HEK293 (cell line): ENCODE measurements at regions not wholly inside any gene's neighbourhood (a gene's known extent, or its start where the extent isn't known, plus 50 kb on each side); places are given as distances from the start of the nearest gene placed in this dataset.

ENCODE experiments used
- CTCF ChIA-PET: fragments of 350-600 bp; formaldehyde crosslinking; extraction: SDS; loops from one replicate; lab custom pipeline; 2021; ENCODE audit warnings: antibody characterized with exemption; lab: Yijun Ruan, JAX
- POLR2A ChIA-PET: fragments of 300-600 bp; formaldehyde crosslinking; extraction: SDS; loops from one replicate; lab custom pipeline; 2020; ENCODE audit warnings: antibody characterized with exemption, inconsistent platforms; lab: Yijun Ruan, JAX
- H3K27ac ChIP-seq: fragments of 200-500 bp; sonication (Bioruptor generic); 2 replicates; pipeline ENCODE4 v1.5.1; 2014; ENCODE audit warnings: low read depth, low read length, control low read depth, inconsistent platforms; ENCODE audit errors: extremely low read depth
- H3K36me3 ChIP-seq, 2 experiments: fragments of 200-500 bp in 1 of 2; sonication (Bioruptor generic) in 1 of 2; 1 replicate in 1 of 2; 2 replicates in 1 of 2; pipeline ENCODE4 v1.5.1; 2014 to 2017; ENCODE audit warnings: inconsistent platforms in 2 of 2, low read length in 2 of 2; ENCODE audit not compliant: control insufficient read depth in 2 of 2, insufficient read depth in 1 of 2
- H3K4me1 ChIP-seq: fragments of 200-500 bp; sonication (Bioruptor generic); 2 replicates; pipeline ENCODE4 v1.5.1; 2014; ENCODE audit warnings: mild to moderate bottlenecking, low read length, inconsistent platforms; ENCODE audit not compliant: control insufficient read depth, insufficient read depth
- H3K4me3 ChIP-seq: 2 replicates; pipeline ENCODE4 v1.5.1; 2011; ENCODE audit warnings: low read depth, mild to moderate bottlenecking, control low read depth, low read length, moderate library complexity
- H3K9me3 ChIP-seq: fragments of 200-500 bp; sonication (Bioruptor generic); 2 replicates; pipeline ENCODE4 v1.5.1; 2014; ENCODE audit warnings: low read depth, low read length, inconsistent platforms; ENCODE audit not compliant: control insufficient read depth, insufficient read depth
- GLIS1 ChIP-seq: fragments of 450-650 bp; formaldehyde crosslinking; IDR thresholded peaks from 2 replicates; pipeline ENCODE4 v1.5.1; 2016; ENCODE audit warnings: missing biosample characterization, missing genetic modification characterization
- KLF1 ChIP-seq: fragments of 450-650 bp; formaldehyde crosslinking; IDR thresholded peaks from 2 replicates; pipeline ENCODE4 v1.5.1; 2016; ENCODE audit warnings: missing biosample characterization, missing genetic modification characterization
- MZF1 ChIP-seq: fragments of 450-650 bp; formaldehyde crosslinking; IDR thresholded peaks from 2 replicates; pipeline ENCODE4 v1.5.1; 2017; ENCODE audit warnings: missing biosample characterization, missing genetic modification characterization, borderline replicate concordance
- SP3 ChIP-seq: fragments of 450-650 bp; formaldehyde crosslinking; IDR thresholded peaks from 2 replicates; pipeline ENCODE4 v1.5.1; 2016; ENCODE audit warnings: missing biosample characterization, missing genetic modification characterization
- ZBTB17 ChIP-seq: fragments of 450-650 bp; formaldehyde crosslinking; IDR thresholded peaks from 2 replicates; pipeline ENCODE4 v1.5.1; 2016; ENCODE audit warnings: missing biosample characterization, missing genetic modification characterization
- ZEB2 ChIP-seq: fragments of 450-650 bp; formaldehyde crosslinking; IDR thresholded peaks from 2 replicates; pipeline ENCODE4 v1.5.1; 2016; ENCODE audit warnings: missing biosample characterization, missing genetic modification characterization
- ZNF112 ChIP-seq: fragments of 450-650 bp; formaldehyde crosslinking; IDR thresholded peaks from 2 replicates; pipeline ENCODE4 v1.5.0; 2017; ENCODE audit warnings: missing biosample characterization, missing genetic modification characterization
- ZNF16 ChIP-seq: fragments of 450-650 bp; formaldehyde crosslinking; IDR thresholded peaks from 2 replicates; pipeline ENCODE4 v1.5.1; 2016; ENCODE audit warnings: low read depth, missing biosample characterization, missing genetic modification characterization
- ZNF19 ChIP-seq: fragments of 450-650 bp; formaldehyde crosslinking; IDR thresholded peaks from 2 replicates; pipeline ENCODE4; 2016; ENCODE audit warnings: missing biosample characterization, missing genetic modification characterization, low read depth
- ZNF302 ChIP-seq: fragments of 450-650 bp; formaldehyde crosslinking; IDR thresholded peaks from 2 replicates; pipeline ENCODE4 v1.5.1; 2016; ENCODE audit warnings: missing biosample characterization, missing genetic modification characterization, low read depth
- ZNF341 ChIP-seq: fragments of 450-650 bp; formaldehyde crosslinking; IDR thresholded peaks from 2 replicates; pipeline ENCODE4; 2016; ENCODE audit warnings: low read depth, missing biosample characterization, missing genetic modification characterization
- ZNF416 ChIP-seq: fragments of 450-650 bp; formaldehyde crosslinking; IDR thresholded peaks from 2 replicates; pipeline ENCODE4 v1.5.1; 2016; ENCODE audit warnings: missing biosample characterization, missing genetic modification characterization
- ZNF48 ChIP-seq: fragments of 450-650 bp; formaldehyde crosslinking; IDR thresholded peaks from 2 replicates; pipeline ENCODE4 v1.5.1; 2016; ENCODE audit warnings: missing biosample characterization, missing genetic modification characterization
- ZNF510 ChIP-seq: fragments of 450-650 bp; formaldehyde crosslinking; IDR thresholded peaks from 2 replicates; pipeline ENCODE4 v1.5.1; 2018; ENCODE audit warnings: mild to moderate bottlenecking, missing genetic modification characterization, missing biosample characterization; ENCODE audit not compliant: insufficient replicate concordance
- ZNF555 ChIP-seq: fragments of 450-650 bp; formaldehyde crosslinking; conservative IDR thresholded peaks from 2 replicates; pipeline ENCODE4 v1.5.1; 2017; ENCODE audit warnings: missing biosample characterization, mild to moderate bottlenecking, missing genetic modification characterization, inconsistent platforms
- ZNF596 ChIP-seq: fragments of 450-650 bp; IDR thresholded peaks from 2 replicates; pipeline ENCODE4 v1.5.0; 2018; ENCODE audit warnings: missing biosample characterization, mild to moderate bottlenecking, missing genetic modification characterization, moderate library complexity
- ZNF658 ChIP-seq: fragments of 450-650 bp; formaldehyde crosslinking; IDR thresholded peaks from 2 replicates; pipeline ENCODE4; 2016; ENCODE audit warnings: missing biosample characterization, missing genetic modification characterization
- ZNF747 ChIP-seq: fragments of 450-650 bp; formaldehyde crosslinking; IDR thresholded peaks from 2 replicates; pipeline ENCODE4 v1.5.1; 2016; ENCODE audit warnings: missing biosample characterization, missing genetic modification characterization
- ZSCAN23 ChIP-seq: fragments of 450-650 bp; formaldehyde crosslinking; IDR thresholded peaks from 2 replicates; pipeline ENCODE4 v1.5.1; 2016; ENCODE audit warnings: missing biosample characterization, missing genetic modification characterization
- TF ChIP-seq, protein P1 (sequence below): fragments of 450-650 bp; formaldehyde crosslinking; IDR thresholded peaks from 2 replicates; pipeline ENCODE4 v1.5.1; 2017; ENCODE audit warnings: missing biosample characterization, missing genetic modification characterization
- TF ChIP-seq, protein P2 (sequence below): fragments of 450-650 bp; formaldehyde crosslinking; IDR thresholded peaks from 2 replicates; pipeline ENCODE4 v1.5.1; 2016; ENCODE audit warnings: missing biosample characterization, missing genetic modification characterization
- TF ChIP-seq, protein P3 (sequence below): sonication (generic); formaldehyde crosslinking; IDR thresholded peaks from 2 replicates; pipeline ENCODE4 v1.8.1; 2022; ENCODE audit warnings: mild to moderate bottlenecking, moderate library complexity, missing genetic modification reagents
- TF ChIP-seq, protein P4 (sequence below): fragments of 450-650 bp; formaldehyde crosslinking; IDR thresholded peaks from 2 replicates; pipeline ENCODE4 v1.5.1; 2016; ENCODE audit warnings: missing biosample characterization, missing genetic modification characterization
- TF ChIP-seq, protein P5 (sequence below): fragments of 450-650 bp; formaldehyde crosslinking; IDR thresholded peaks from 2 replicates; pipeline ENCODE4 v1.5.1; 2016; ENCODE audit warnings: missing biosample characterization, missing genetic modification characterization

DNA sequence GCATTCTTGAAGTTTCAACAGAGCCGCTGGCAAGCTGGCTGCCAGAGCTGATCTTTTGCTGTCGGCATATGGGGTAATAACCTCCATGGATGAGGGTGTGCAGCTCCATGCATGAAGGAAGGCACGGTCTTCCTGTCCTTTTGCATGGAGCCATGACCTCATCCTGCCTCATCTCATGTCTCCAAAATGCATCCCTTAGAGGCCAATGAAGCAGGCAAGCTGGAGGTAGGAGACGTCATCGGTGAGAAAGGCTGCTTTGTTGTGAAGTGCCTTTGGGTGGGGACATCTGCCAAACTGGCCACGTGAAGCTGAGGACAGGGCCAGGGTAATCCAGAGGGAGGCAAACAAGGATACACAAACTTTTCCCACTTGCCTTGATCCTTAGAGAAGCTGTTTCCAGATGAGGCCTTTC, 161.5 kb upstream of the TBX20 start (continued):
- TF ChIP-seq ZNF747 (tag by site-specific recombination) = no peak
- TF ChIP-seq, protein P1, sequence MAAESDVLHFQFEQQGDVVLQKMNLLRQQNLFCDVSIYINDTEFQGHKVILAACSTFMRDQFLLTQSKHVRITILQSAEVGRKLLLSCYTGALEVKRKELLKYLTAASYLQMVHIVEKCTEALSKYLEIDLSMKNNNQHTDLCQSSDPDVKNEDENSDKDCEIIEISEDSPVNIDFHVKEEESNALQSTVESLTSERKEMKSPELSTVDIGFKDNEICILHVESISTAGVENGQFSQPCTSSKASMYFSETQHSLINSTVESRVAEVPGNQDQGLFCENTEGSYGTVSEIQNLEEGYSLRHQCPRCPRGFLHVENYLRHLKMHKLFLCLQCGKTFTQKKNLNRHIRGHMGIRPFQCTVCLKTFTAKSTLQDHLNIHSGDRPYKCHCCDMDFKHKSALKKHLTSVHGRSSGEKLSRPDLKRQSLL (tag by site-specific recombination) = no peak
- TF ChIP-seq ZNF19 (tag by site-specific recombination) = no peak
- TF ChIP-seq ZNF555 (tag by site-specific recombination) = no peak
- no peak for TF ChIP-seq ZEB2 (tag by site-specific recombination)
- TF ChIP-seq, all 188 proteins: peak for 0

DNA sequence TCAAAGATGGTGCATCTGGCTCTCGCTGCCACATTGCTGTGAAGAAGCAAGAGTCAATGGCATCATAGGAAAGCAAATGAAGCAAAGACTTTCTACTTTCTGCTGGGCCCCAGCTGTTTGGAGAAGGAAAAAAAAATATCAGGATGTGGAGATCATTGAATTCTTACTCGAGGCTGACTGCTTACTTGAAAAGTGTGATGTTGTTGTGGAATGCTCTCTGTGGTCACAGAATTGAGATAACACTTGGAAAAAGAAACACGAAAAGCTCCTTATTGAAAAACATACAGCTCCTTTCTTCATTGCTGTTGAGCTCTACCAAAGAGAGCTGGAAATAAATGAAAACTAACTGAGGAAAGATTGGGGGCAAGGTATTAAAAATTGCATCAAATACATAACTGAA, 157.4 kb upstream of the TBX20 start:
- H3K4me1 ChIP-seq = no peaks in the 10 kb centered on the region
- ChIA-PET CTCF (interaction anchor here (0.5 kb wide), 1 partner anchor 512 kb away, joined by 6 read pairs; no protein-coding TSS in a partner anchor), POLR2A (no interaction called here)
- H3K36me3 ChIP-seq = no peaks in the 10 kb centered on the region
- H3K9me3 ChIP-seq = no peaks in the 10 kb centered on the region
- TF ChIP-seq, protein P2, sequence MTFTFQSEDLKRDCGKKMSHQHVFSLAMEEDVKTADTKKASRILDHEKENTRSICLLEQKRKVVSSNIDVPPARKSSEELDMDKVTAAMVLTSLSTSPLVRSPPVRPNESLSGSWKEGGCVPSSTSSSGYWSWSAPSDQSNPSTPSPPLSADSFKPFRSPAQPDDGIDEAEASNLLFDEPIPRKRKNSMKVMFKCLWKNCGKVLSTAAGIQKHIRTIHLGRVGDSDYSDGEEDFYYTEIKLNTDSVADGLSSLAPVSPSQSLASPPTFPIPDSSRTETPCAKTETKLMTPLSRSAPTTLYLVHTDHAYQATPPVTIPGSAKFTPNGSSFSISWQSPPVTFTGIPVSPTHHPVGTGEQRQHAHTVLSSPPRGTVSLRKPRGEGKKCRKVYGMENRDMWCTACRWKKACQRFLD = no peak
- TF ChIP-seq ZNF596 (tag by site-specific recombination) (no peak), SP3 (tag by site-specific recombination) (no peak), ZNF416 (tag by site-specific recombination) (no peak), ZNF302 (tag by site-specific recombination) (no peak), ZNF658 (tag by site-specific recombination) (no peak), MZF1 (tag by site-specific recombination) (no peak), ZNF510 (tag by site-specific recombination) (no peak), KLF1 (no peak), ZBTB17 (tag by site-specific recombination) (no peak), ZNF112 (tag by site-specific recombination) (no peak), ZNF341 (tag by site-specific recombination) (no peak), ZNF48 (tag by site-specific recombination) (no peak), ZNF16 (no peak), GLIS1 (tag by site-specific recombination) (no peak), ZSCAN23 (no peak)
- TF ChIP-seq, protein P3, sequence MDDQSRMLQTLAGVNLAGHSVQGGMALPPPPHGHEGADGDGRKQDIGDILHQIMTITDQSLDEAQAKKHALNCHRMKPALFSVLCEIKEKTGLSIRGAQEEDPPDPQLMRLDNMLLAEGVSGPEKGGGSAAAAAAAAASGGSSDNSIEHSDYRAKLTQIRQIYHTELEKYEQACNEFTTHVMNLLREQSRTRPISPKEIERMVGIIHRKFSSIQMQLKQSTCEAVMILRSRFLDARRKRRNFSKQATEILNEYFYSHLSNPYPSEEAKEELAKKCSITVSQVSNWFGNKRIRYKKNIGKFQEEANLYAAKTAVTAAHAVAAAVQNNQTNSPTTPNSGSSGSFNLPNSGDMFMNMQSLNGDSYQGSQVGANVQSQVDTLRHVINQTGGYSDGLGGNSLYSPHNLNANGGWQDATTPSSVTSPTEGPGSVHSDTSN = no peak
- TF ChIP-seq, protein P4, sequence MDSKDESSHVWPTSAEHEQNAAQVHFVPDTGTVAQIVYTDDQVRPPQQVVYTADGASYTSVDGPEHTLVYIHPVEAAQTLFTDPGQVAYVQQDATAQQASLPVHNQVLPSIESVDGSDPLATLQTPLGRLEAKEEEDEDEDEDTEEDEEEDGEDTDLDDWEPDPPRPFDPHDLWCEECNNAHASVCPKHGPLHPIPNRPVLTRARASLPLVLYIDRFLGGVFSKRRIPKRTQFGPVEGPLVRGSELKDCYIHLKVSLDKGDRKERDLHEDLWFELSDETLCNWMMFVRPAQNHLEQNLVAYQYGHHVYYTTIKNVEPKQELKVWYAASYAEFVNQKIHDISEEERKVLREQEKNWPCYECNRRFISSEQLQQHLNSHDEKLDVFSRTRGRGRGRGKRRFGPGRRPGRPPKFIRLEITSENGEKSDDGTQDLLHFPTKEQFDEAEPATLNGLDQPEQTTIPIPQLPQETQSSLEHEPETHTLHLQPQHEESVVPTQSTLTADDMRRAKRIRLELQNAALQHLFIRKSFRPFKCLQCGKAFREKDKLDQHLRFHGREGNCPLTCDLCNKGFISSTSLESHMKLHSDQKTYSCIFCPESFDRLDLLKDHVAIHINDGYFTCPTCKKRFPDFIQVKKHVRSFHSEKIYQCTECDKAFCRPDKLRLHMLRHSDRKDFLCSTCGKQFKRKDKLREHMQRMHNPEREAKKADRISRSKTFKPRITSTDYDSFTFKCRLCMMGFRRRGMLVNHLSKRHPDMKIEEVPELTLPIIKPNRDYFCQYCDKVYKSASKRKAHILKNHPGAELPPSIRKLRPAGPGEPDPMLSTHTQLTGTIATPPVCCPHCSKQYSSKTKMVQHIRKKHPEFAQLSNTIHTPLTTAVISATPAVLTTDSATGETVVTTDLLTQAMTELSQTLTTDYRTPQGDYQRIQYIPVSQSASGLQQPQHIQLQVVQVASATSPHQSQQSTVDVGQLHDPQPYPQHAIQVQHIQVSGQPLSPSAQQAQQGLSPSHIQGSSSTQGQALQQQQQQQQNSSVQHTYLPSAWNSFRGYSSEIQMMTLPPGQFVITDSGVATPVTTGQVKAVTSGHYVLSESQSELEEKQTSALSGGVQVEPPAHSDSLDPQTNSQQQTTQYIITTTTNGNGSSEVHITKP (tag by site-specific recombination) = no peak
- TF ChIP-seq, protein P5, sequence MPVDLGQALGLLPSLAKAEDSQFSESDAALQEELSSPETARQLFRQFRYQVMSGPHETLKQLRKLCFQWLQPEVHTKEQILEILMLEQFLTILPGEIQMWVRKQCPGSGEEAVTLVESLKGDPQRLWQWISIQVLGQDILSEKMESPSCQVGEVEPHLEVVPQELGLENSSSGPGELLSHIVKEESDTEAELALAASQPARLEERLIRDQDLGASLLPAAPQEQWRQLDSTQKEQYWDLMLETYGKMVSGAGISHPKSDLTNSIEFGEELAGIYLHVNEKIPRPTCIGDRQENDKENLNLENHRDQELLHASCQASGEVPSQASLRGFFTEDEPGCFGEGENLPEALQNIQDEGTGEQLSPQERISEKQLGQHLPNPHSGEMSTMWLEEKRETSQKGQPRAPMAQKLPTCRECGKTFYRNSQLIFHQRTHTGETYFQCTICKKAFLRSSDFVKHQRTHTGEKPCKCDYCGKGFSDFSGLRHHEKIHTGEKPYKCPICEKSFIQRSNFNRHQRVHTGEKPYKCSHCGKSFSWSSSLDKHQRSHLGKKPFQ = no peak
- H3K27ac ChIP-seq = no peak overlapping the region
- no peak overlapping the region for H3K4me3 ChIP-seq
